Lung (tissue), 11 donors: ENCODE measurements at regions not wholly inside any gene's neighbourhood (a gene's known extent, or its start where the extent isn't known, plus 50 kb on each side); places are given as distances from the start of the nearest gene placed in this dataset.

Experiments used
- ATAC-seq: fragments of 200-7000 bp; cut with Tn5 transposase; one replicate; pipeline ENCODE4 v1.9.1; 2020; ENCODE audit warnings: moderate number of reproducible peaks; ENCODE audit not compliant: insufficient read depth, low FRiP score
- DNase-seq, 3 donors: peaks; one replicate each; pipeline ENCODE4 v3.0.0-alpha.2; 2013 to 2017
- H3K27ac ChIP-seq, 2 donors: one replicate each; pipeline ENCODE4 v1.5.1; 2013; ENCODE audit warnings: mild to moderate bottlenecking in 2 of 2, moderate library complexity in 2 of 2, control low read depth in 1 of 2, inconsistent platforms in 1 of 2, low read depth in 1 of 2, low read length in 1 of 2
- H3K27me3 ChIP-seq, 3 donors: one replicate each; pipeline ENCODE4 v1.5.1; 2013; ENCODE audit warnings: low read length in 2 of 3; ENCODE audit not compliant: control insufficient read depth in 3 of 3, insufficient read depth in 3 of 3
- H3K36me3 ChIP-seq, 4 donors: one replicate each; pipeline ENCODE4 v1.5.1; 2013; ENCODE audit warnings: low read length in 4 of 4, mild to moderate bottlenecking in 1 of 4, moderate library complexity in 1 of 4; ENCODE audit not compliant: control insufficient read depth in 4 of 4, insufficient read depth in 4 of 4
- H3K4me1 ChIP-seq, 5 donors: one replicate each; pipeline ENCODE4 v1.5.1; 2013; ENCODE audit warnings: low read length in 5 of 5, mild to moderate bottlenecking in 2 of 5, moderate library complexity in 1 of 5; ENCODE audit not compliant: control insufficient read depth in 5 of 5, insufficient read depth in 5 of 5
- H3K4me3 ChIP-seq: one replicate; pipeline ENCODE4 v1.5.1; 2013; ENCODE audit warnings: mild to moderate bottlenecking, control low read depth, moderate library complexity
- H3K9ac ChIP-seq, 2 donors: one replicate each; pipeline ENCODE4 v1.5.1; 2013; ENCODE audit warnings: low read length in 2 of 2, control low read depth in 1 of 2; ENCODE audit not compliant: insufficient read depth in 1 of 2
- H3K9me3 ChIP-seq, 4 donors: one replicate each; pipeline ENCODE4 v1.5.1; 2013; ENCODE audit warnings: low read length in 3 of 4, mild to moderate bottlenecking in 1 of 4, moderate library complexity in 1 of 4; ENCODE audit not compliant: control insufficient read depth in 4 of 4, insufficient read depth in 3 of 4
- CTCF ChIP-seq: IDR thresholded peaks from 2 replicates; pipeline ENCODE4 v1.5.1; 2012; ENCODE audit warnings: mild to moderate bottlenecking; ENCODE audit errors: control extremely low read depth, extremely low read depth
- WGBS, 2 donors: extraction: QIAGEN DNeasy Blood & Tissue Kit; methylation state at CpG; one replicate each; pipeline ENCODE4 v1.1.7; 2013; 5-methylcytosine and 5-hydroxymethylcytosine counted together
- donor health status: control.
- donor health status: control.
- donor health status: Bipolar disorder and iron deficiency.
- donor health status: healthy.
- donor health status: DM: yes; HTN: yes; CAD: no.

GRCh38 chr2:128662051-128662471 is 343.4 kb upstream of the HS6ST1 start:
- Histone ChIP-seq H3K9me3 (peaks cover 0 to 4% (median 0%) of the 10 kb centered on the region in 4 donors), H3K27ac (no peak overlapping the region), H3K4me1 (no peaks in the 10 kb centered on the region), H3K27me3 (no peaks in the 10 kb centered on the region), H3K4me3 (no peak overlapping the region), H3K9ac (no peak overlapping the region), H3K36me3 (no peaks in the 10 kb centered on the region)
- 26 to 46% methylated on average over 8 of the region's 8 CpGs for WGBS, 2 donors
- TF ChIP-seq CTCF, result no peak
- no peak for DNase-seq
- no peak for ATAC-seq

GRCh38 chr2:128663371-128664050 is 344.8 kb upstream of the HS6ST1 start:
- ATAC-seq (no peak), DNase-seq (no peak)
- Histone ChIP-seq H3K9me3 (peaks cover 0 to 4% (median 0%) of the 10 kb centered on the region in 4 donors), H3K27me3 (no peaks in the 10 kb centered on the region), H3K9ac (no peak overlapping the region), H3K4me3 (no peak overlapping the region), H3K27ac (no peak overlapping the region), H3K36me3 (no peaks in the 10 kb centered on the region), H3K4me1 (no peaks in the 10 kb centered on the region)
- 90 to 92% methylated on average over 12 of the region's 12 CpGs for WGBS, 2 donors
- no peak for TF ChIP-seq CTCF

- Histone ChIP-seq H3K9me3 (peaks cover 0 to 4% (median 0%) of the 10 kb centered on the region in 4 donors), H3K9ac (no peak overlapping the region), H3K27ac (no peak overlapping the region), H3K4me3 (no peak overlapping the region), H3K36me3 (no peaks in the 10 kb centered on the region), H3K4me1 (no peaks in the 10 kb centered on the region), H3K27me3 (no peaks in the 10 kb centered on the region)
- no peak for TF ChIP-seq CTCF
- 44 to 54% methylated on average over 4 of the region's 4 CpGs for WGBS, 2 donors
- ATAC-seq (no peak), DNase-seq (no peak)
Observed at GRCh38 chr2:128664499-128664971, 345.9 kb upstream of the HS6ST1 start.
